GM12874 (cell line): ENCODE measurements at regions not wholly inside any gene's neighbourhood (a gene's known extent, or its start where the extent isn't known, plus 50 kb on each side); places are given as distances from the start of the nearest gene placed in this dataset.

Experiments
- TF ChIP-seq, protein P1 (sequence below): IDR thresholded peaks from 2 replicates; pipeline ENCODE4 v1.5.1; 2011; ENCODE audit warnings: low read depth, mild to moderate bottlenecking, control low read depth, low read length, moderate library complexity; ENCODE audit not compliant: insufficient read depth

- TF ChIP-seq, protein P1, sequence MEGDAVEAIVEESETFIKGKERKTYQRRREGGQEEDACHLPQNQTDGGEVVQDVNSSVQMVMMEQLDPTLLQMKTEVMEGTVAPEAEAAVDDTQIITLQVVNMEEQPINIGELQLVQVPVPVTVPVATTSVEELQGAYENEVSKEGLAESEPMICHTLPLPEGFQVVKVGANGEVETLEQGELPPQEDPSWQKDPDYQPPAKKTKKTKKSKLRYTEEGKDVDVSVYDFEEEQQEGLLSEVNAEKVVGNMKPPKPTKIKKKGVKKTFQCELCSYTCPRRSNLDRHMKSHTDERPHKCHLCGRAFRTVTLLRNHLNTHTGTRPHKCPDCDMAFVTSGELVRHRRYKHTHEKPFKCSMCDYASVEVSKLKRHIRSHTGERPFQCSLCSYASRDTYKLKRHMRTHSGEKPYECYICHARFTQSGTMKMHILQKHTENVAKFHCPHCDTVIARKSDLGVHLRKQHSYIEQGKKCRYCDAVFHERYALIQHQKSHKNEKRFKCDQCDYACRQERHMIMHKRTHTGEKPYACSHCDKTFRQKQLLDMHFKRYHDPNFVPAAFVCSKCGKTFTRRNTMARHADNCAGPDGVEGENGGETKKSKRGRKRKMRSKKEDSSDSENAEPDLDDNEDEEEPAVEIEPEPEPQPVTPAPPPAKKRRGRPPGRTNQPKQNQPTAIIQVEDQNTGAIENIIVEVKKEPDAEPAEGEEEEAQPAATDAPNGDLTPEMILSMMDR = no peak
These were observed 81.5 kb upstream of the LYPLAL1 start for GRCh38 chr1:219092206-219092605.

DNA sequence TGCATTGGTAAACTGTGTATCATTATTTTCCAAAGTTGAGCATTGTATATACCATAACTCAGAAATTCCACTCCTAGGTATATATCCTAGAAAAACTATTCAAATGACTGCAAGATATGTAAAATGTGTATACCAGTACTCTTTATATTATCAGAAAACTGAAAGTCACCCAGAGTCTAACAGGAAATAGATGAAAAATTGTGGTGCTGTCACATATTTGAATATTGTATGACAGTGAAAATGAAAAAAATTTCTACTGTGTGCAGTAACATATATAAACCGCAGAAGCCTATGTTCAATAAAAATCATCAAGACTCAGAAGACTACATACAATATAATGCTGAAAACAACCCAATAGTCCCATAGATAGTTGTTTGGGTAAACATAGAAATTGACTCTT lies 74.4 kb upstream of the LYPLAL1 start:
- TF ChIP-seq, protein P1 = no peak

DNA sequence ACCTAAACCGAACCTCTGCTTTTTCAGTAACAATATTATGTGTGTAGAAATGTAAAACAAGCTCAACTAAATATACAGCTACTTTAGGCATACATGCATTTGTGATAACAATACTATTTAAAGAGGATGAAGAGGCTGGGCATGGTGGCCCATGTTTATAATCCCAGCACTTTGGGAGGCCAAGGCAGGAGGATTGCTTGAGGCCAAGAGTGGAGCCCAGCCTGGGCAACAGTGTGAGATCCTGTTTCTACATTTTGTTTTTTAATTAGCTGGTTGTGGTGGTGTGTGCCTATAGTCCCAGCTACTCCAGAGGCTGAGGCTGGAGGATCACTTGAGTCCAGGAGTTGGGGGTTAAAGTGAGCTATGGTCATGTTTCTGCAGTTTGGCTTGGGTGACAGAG lies 73.6 kb upstream of the LYPLAL1 start:
- TF ChIP-seq, protein P1 = no peak

- TF ChIP-seq, protein P1 = no peak
These were observed 67.8 kb upstream of the LYPLAL1 start for GRCh38 chr1:219105893-219106292.

DNA sequence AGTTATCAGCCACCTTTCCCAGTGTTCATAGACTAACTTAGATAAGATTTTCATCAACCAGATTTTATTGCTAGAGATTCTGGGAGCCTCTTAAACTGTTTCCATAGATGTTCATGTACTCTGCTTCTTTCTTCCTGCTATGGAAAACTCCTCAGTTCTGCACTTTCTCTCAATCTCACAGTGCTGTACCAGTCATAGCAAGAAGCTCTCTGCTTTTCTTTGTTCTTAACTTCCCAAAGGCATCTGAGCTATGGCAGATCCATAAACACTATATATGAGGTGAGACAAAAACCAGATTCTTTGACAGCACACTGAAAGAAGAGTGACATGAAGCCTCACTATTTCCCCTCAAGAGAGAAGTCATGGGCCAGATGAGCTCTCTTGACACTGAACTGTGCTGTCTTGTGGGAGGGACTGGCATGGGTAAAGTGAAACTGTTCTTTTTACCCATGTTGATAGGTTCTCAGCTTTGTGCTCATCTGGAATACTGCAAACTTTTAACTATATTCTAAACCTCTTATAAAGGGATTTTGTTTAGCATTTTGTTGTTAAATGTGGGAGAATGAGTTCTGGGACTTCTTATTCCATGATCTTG lies 64.2 kb upstream of the LYPLAL1 start:
- TF ChIP-seq, protein P1 = no peak

DNA sequence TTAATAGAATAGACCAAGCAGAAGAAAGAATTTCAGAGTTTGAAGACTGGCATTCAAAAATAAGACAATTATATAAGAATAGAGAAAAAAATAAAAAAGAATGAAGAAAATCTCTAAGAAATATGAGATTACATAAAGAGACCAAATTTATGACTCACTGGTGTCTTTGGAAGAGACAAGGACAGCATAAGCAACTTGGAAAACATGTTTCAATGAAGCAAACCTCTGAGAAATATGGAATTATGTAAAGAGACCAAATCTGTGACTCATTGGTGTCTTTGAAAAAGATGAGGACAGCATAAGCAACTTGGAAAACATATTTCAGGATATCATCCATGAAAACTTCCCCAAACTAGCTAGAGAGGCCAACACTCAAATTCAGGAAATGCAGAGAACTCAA lies 60.4 kb upstream of the LYPLAL1 start:
- TF ChIP-seq, protein P1 = no peak

GRCh38 chr1:219114014-219114413 lies 59.7 kb upstream of the LYPLAL1 start:
- TF ChIP-seq, protein P1 = no peak
